HG02588 (cell line): ENCODE measurements at regions not wholly inside any gene's neighbourhood (a gene's known extent, or its start where the extent isn't known, plus 50 kb on each side); places are given as distances from the start of the nearest gene placed in this dataset.

Experiments used
- ATAC-seq: cut with Tn5 transposase; IDR thresholded peaks from one replicate; pipeline ENCODE4 v1.9.1; 2021; ENCODE audit warnings: mild to moderate bottlenecking, moderate library complexity; ENCODE audit not compliant: unreplicated experiment

DNA sequence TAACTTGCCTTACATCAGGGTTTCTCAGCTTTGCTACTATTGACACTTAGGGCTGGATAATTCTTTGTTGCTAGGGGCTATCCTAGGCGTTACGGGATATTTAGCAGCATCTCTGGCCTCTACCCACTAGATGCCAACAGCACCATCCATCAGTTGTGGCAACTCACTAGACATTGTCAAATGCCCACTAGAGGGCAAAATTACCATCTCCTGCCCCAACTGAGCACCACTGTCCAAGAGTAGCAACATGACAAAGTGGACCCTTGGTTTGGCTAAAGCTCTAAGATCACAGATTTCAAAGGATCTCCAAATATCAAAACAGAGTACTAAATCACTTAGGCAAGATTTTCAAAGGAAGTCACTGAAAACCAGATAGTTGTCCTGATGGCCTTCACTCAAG lies 251.7 kb upstream of the TBX3 start:
- no peak for ATAC-seq

- no peak for ATAC-seq
These were observed 249.6 kb upstream of the TBX3 start for GRCh38 chr12:114933428-114934160.

DNA sequence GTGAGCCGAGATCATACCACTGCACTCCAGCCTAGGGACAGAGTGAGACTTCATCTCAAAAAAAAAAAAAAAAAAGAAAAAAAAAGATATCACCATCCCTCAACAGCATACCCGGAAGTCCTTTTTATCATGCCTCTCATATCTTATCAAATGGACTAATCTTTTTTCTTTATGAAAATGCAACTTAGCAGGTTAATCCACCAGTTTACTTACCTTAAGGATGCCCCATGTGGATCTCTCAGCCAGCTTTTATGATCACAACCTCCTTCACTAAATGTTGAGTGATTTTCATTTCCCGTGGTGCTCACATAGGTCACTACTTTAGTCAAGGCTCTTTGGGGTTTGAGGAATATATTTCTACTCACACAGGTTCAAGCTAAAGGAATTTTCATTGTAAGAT lies 248.8 kb upstream of the TBX3 start:
- no peak for ATAC-seq

GRCh38 chr12:114931025-114931424 lies 247.1 kb upstream of the TBX3 start:
- ATAC-seq = no peak

- no peak for ATAC-seq
These were observed 242.4 kb upstream of the TBX3 start for GRCh38 chr12:114926341-114926740.

- no peak for ATAC-seq
These were observed 241.0 kb upstream of the TBX3 start for GRCh38 chr12:114924946-114925475.

DNA sequence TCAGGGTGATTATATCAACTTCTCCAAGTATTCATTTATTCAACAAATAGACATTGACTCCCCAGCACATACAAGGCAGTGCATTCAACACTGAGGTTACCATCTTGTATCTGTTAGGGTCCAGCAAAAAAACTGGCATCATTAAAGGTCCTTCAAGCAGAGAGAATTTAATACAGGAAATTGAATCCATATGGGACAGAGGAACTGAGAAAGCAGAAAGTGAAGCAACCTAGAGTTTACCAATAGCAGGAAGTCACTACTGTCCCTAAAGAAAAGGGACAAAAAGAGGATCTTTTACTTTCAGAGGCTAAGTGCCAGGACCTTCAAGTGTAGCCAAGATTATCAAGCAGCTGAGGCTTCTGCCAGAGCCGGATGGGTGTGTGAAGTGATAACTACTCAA lies 237.8 kb upstream of the TBX3 start:
- no peak for ATAC-seq

- no peak for ATAC-seq
These were observed 237.0 kb upstream of the TBX3 start for GRCh38 chr12:114920771-114921554.

- ATAC-seq = no peak
These were observed 235.5 kb upstream of the TBX3 start for GRCh38 chr12:114919479-114919878.

- ATAC-seq = no peak
These were observed 234.7 kb upstream of the TBX3 start for GRCh38 chr12:114918535-114919233.

GRCh38 chr12:114917953-114918352 lies 234.0 kb upstream of the TBX3 start:
- ATAC-seq = no peak

GRCh38 chr12:114917307-114917706 lies 233.3 kb upstream of the TBX3 start:
- no peak for ATAC-seq

- no peak for ATAC-seq
These were observed 232.6 kb upstream of the TBX3 start for GRCh38 chr12:114916541-114916940.

DNA sequence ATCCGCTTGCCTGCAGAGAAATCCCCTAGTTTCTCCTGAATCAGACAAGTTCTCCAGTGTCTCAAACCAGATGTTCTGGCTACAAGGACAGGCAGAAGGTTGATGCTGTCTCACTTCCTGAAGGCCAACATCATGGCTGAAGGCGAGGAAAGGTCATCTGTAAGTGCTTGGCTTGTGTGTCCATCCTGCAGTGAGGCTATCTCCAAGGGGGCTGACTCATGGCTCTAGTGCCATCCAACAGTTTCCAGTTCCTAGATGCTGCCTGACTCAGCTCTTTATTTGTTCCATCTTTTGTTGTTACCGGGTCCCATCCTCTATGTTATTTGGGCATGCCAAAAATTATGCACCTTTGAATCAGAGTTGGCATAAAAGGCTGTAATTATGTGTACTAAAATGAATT lies 232.1 kb upstream of the TBX3 start:
- no peak for ATAC-seq

DNA sequence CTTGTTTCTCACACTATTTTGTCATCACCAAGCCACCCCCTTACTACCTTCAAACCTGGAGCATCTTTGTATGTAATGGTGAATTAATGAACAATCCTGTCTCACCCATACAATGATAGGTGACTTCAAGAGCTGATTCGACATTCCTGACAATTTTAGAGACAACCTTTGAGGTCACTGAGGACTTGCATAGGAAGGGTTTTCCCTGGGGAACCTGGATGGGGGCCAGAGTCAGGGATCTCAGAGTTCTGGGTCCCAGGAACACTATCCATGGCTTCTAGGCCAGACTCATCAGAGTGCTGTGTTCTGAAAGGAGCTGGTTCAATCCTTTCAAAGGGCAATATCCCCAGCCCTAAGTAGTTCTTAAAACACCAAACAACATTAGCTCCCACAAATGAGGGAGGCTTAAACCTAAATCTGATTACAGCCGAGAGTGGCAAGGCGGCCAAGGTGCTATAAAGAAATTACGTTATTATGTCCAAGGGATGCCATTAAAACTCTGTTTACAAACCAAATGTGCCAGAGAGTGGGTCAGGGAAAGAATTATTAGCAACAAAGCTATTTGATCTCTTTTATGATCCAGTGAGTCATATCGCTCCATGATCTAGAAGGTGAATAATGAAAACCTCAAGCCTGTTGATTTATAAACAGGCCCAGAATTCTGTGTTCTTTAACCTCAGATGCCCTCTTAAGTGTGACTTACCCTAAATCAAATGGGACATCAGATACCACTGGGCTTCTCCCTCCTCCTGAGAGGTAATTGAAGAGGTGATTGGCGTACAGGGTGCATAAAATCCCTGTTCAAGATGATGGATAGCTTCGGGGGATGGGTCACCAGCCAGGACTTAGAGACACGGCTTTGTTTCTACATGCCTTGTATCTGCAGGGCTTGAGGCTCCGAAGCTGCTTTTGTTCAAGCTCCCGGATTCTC lies 230.2 kb upstream of the TBX3 start:
- ATAC-seq = no peak

DNA sequence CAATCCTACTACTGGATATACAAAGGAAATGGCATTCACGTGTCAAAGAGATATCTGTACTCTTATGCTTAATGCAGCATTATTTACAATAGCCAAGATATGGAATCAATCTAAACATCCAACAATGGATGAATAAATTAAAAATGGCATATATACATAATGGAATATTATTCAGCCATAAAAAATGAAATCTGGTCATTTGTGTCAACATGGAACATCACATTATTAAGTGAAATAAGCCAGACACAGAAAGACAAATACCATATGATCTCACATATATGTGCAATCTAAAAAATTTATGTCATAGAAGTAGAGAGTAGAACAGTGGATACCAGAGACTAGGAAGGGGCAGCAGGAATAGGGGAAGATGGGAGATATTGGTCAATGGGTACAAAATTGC lies 228.8 kb upstream of the TBX3 start:
- no peak for ATAC-seq

DNA sequence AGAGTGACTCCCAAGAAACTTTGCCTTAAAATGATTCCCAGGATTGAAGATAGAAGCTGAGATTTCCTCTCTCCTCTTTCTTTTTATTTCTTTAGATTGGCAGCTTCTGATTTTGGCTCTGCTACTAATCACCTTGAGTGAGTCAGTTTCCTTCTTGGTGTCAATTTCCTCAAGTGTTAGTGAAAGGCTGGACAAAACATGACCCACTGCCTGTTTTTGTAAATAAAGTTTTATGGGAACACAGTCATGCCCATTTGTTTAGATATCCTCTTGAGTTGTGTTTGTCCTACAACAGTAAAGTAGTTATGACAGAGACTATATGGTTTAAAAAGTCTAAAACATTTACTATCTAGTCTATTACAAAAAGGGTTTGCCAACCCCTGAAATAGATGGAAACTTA lies 227.2 kb upstream of the TBX3 start:
- no peak for ATAC-seq

DNA sequence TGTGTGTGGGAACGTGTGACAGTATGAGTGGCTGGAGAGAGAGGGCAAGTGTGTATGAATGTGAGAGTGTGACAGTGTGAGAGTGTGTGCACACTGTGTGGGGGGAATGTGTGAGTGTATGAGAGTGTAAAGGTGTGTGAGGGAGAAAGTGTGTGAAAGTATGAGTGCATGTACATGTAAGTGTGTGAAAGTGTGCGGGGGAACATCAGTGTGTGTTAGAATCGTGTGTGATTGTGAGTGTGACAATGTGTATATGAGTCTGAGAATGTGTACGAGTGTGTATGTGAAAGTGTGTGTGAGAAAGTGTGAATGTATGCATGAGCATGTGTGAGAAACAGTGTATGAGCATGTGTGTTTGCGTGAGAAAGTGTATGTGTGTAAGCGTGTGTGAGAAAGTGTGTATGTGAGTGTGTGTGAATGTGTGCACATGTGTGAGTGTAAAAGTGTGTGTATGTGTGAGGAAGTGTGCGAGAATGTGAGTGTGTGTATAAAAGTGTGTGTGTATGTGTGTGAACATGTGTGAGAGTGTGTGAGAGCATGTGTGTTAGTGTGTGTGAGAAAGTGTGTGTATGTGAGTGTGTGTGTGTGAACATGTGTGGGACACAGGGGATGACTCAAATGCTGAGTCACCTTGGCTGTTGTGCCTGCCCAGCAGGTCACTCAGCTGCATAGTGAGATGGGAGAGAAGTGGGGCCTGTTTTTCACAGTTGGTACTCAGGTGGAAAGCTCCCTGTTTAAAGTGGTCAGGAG lies 220.5 kb upstream of the TBX3 start:
- ATAC-seq = no peak

DNA sequence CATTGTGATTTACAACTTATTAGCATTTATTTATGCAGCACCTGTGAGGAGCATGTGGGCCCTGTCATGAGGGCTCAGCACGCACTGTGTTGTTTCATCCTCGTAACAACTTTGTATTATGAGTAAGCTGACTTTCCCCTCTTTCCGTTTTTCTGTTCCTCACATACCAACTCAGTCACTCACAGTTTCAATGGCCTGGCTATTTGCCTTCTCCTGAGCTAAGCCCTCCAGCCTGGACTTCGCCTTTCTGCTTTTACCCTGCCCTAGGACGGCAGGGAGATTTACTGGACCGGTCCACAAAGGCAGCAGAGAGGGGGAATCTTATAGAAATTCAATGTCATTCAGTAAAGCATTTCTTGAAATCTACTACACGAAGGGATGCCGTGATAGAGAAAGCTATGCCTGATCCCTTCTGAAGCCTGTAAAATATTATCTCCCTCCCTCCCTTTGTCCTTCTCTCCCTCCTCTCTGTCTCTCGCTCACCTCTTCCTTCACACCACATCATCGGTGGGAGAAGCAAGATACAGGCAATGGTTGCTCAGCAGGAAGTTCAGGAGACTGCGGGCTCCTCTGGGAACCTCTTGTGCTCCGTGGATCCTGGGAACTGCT lies 219.2 kb upstream of the TBX3 start:
- no peak for ATAC-seq
